Transverse colon (tissue), 4 donors: ENCODE measurements at regions not wholly inside any gene's neighbourhood (a gene's known extent, or its start where the extent isn't known, plus 50 kb on each side); places are given as distances from the start of the nearest gene placed in this dataset.

Experiments
- DNase-seq: peaks from one replicate; pipeline ENCODE4 v3.0.0-alpha.2; 2019
- H3K27ac ChIP-seq, 4 donors: fragments of 200-600 bp; sonication (generic); 2 replicates each; pipeline ENCODE4 v1.5.1; 2016 to 2018; ENCODE audit warnings: inconsistent platforms in 4 of 4
- H3K27me3 ChIP-seq: fragments of 200-600 bp; sonication (generic); 2 replicates; pipeline ENCODE4 v1.5.1; 2017; ENCODE audit warnings: inconsistent platforms
- H3K36me3 ChIP-seq, 4 donors: fragments of 200-600 bp; sonication (generic); 2 replicates each; pipeline ENCODE4 v1.5.1; 2017 to 2019; ENCODE audit warnings: inconsistent platforms in 4 of 4
- H3K4me1 ChIP-seq, 4 donors: fragments of 200-600 bp; sonication (generic); 2 replicates each; pipeline ENCODE4 v1.5.1; 2017 to 2020; ENCODE audit warnings: inconsistent platforms in 4 of 4
- H3K4me3 ChIP-seq, 4 donors: fragments of 200-600 bp; sonication (generic); 1 replicate in 1 of 4; 2 replicates in 3 of 4; pipeline versions ENCODE4 v1.5.1 to v1.6.1; 2017 to 2019; ENCODE audit warnings: inconsistent platforms in 4 of 4
- H3K9me3 ChIP-seq, 2 donors: fragments of 200-600 bp; sonication (generic); 2 replicates each; pipeline ENCODE4 v1.5.1; 2017 to 2019; ENCODE audit warnings: inconsistent platforms in 2 of 2
- EP300 ChIP-seq: sonication (generic); formaldehyde crosslinking; IDR thresholded peaks from one replicate; pipeline ENCODE4 v1.6.1; 2017; ENCODE audit warnings: antibody characterized with exemption, low read depth
- POLR2A ChIP-seq: fragments of 450-650 bp; IDR thresholded peaks from one replicate; pipeline ENCODE4 v1.6.1; 2016; ENCODE audit warnings: antibody characterized with exemption, mild to moderate bottlenecking, moderate library complexity
- POLR2AphosphoS5 ChIP-seq, 3 donors: sonication (generic); formaldehyde crosslinking; IDR thresholded peaks; one replicate each; pipeline ENCODE4 v1.6.1; 2016; ENCODE audit warnings: antibody characterized with exemption in 3 of 3
- WGBS, 2 donors: methylation state at CpG; one replicate each; pipeline ENCODE4 v1.1.5; 2018; ENCODE audit warnings: low coverage in 1 of 2; 5-methylcytosine and 5-hydroxymethylcytosine counted together
- in situ Hi-C, 4 donors: fragments of 200-750 bp; cut with MboI; loops; one replicate each; pipeline versions ENCODE4 v1.15.0 to v1.15.1; 2017; ENCODE audit warnings: low sequenced_read_pairs in 3 of 4, low pct_ligation_motif_present in 1 of 4, low pct_unique_long_range_greater_than_20kb in 1 of 4
- intact Hi-C: fragments of 100-400 bp; cut with DNase I; formaldehyde crosslinking; loops from one replicate; pipeline ENCODE4 v1.15.1; 2023; ENCODE audit warnings: low total_unique reads
- TF ChIP-seq, protein P1 (sequence below), 5 experiments: fragments of 200-600 bp in 3 of 5; fragments of 450-650 bp in 2 of 5; sonication (generic) in 3 of 5; IDR thresholded peaks; 1 replicate in 2 of 5; 2 replicates in 3 of 5; pipeline ENCODE4 v1.5.1; 2016 to 2017; ENCODE audit warnings: antibody characterized with exemption in 5 of 5, inconsistent platforms in 3 of 5, mild to moderate bottlenecking in 2 of 5, moderate library complexity in 1 of 5

DNA sequence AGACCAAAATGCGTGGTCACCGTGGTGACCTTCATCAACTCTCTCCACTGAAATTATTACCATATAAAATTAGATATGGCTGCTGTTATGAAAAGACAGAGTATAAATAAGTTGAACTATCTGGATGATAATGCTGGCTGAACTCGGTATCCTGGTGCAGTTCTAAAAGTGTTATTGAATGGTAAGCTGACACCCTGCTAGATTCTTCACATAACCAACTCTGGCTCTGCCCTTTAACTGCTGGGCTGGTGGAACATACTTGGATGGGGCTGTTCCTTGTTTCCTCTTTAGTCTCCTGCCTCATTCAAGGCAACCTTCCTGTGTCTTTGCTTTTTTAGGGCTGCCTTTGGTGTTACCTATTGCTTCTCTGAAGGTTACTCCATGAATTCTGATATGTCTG is 106.9 kb downstream of the FGF9 start:
- 78 to 81% methylated on average over 3 of the region's 3 CpGs for WGBS, 2 donors
- Histone ChIP-seq H3K27me3 (no peaks in the 10 kb centered on the region), H3K27ac (no peak overlapping the region), H3K4me1 (no peaks in the 10 kb centered on the region), H3K4me3 (no peak overlapping the region), H3K9me3 (peaks cover 0 to 2% of the 10 kb centered on the region in 2 donors), H3K36me3 (no peaks in the 10 kb centered on the region)
- in situ Hi-C loops (no loop called here), intact Hi-C loops (no loop called here)
- TF ChIP-seq POLR2AphosphoS5 (IDR thresholded peaks at IDR 0.05), result no peak
- TF ChIP-seq POLR2A, result no peak
- TF ChIP-seq, protein P1, sequence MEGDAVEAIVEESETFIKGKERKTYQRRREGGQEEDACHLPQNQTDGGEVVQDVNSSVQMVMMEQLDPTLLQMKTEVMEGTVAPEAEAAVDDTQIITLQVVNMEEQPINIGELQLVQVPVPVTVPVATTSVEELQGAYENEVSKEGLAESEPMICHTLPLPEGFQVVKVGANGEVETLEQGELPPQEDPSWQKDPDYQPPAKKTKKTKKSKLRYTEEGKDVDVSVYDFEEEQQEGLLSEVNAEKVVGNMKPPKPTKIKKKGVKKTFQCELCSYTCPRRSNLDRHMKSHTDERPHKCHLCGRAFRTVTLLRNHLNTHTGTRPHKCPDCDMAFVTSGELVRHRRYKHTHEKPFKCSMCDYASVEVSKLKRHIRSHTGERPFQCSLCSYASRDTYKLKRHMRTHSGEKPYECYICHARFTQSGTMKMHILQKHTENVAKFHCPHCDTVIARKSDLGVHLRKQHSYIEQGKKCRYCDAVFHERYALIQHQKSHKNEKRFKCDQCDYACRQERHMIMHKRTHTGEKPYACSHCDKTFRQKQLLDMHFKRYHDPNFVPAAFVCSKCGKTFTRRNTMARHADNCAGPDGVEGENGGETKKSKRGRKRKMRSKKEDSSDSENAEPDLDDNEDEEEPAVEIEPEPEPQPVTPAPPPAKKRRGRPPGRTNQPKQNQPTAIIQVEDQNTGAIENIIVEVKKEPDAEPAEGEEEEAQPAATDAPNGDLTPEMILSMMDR (IDR thresholded peaks at IDR 0.05), result no peak
- TF ChIP-seq EP300, result no peak
- no peak for DNase-seq

DNA sequence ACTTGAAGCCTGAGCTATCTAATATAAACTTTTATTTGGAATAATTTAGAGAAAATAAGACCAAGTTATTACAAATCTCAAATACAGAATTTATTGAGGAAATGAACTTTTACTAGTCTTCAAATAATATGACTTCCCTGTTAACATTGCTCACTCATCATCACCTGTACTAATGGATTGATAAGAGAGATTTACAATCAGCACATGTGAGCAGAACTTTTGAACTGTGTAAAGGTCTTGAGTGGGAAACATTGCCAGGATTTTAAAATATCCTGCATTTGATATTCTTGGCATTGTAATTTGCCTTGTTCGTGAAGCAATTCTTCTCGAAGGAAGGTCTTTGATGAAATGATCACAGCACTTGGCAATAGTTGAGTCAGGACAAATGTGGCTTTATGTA is 111.9 kb downstream of the FGF9 start:
- TF ChIP-seq POLR2AphosphoS5 (IDR thresholded peaks at IDR 0.05) (no peak), EP300 (no peak), POLR2A (no peak)
- TF ChIP-seq, protein P1 (IDR thresholded peaks at IDR 0.05), result no peak
- H3K27ac ChIP-seq, result no peak overlapping the region
- DNase-seq, result no peak
- peaks cover 0 to 2% of the 10 kb centered on the region in 2 donors for H3K9me3 ChIP-seq
- no peak overlapping the region for H3K4me3 ChIP-seq
- no peaks in the 10 kb centered on the region for H3K36me3 ChIP-seq
- WGBS, 2 donors, result 79 to 87% methylated on average over 2 of the region's 2 CpGs
- intact Hi-C loops (no loop called here), in situ Hi-C loops (no loop called here)
- no peaks in the 10 kb centered on the region for H3K4me1 ChIP-seq
- no peaks in the 10 kb centered on the region for H3K27me3 ChIP-seq

DNA sequence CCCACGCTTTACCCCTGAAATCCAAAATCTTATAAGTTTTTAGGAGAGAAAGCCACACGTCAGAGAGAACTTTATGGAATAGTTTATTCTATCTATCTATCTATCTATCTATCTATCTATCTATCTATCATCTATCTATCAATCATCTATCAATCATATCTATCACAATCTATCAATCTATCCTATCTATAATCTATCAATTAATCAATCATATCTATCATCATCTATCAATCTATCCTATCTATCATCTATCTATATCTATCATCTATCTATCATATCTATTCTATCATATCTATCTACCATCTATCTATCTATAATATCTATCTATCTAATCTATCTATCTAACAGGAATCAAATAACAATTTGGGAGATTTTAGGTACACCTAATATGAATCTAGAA is 115.1 kb downstream of the FGF9 start:
- Histone ChIP-seq H3K27ac (no peak overlapping the region), H3K36me3 (no peaks in the 10 kb centered on the region), H3K4me1 (no peaks in the 10 kb centered on the region), H3K4me3 (no peak overlapping the region), H3K27me3 (no peaks in the 10 kb centered on the region), H3K9me3 (no peaks in the 10 kb centered on the region)
- in situ Hi-C loops (no loop called here), intact Hi-C loops (no loop called here)
- no peak for DNase-seq
- TF ChIP-seq POLR2A (no peak), EP300 (no peak), POLR2AphosphoS5 (IDR thresholded peaks at IDR 0.05) (no peak)
- TF ChIP-seq, protein P1 (IDR thresholded peaks at IDR 0.05), result no peak
- WGBS, 2 donors, result 82 to 95% methylated on average over 2 of the region's 2 CpGs

DNA sequence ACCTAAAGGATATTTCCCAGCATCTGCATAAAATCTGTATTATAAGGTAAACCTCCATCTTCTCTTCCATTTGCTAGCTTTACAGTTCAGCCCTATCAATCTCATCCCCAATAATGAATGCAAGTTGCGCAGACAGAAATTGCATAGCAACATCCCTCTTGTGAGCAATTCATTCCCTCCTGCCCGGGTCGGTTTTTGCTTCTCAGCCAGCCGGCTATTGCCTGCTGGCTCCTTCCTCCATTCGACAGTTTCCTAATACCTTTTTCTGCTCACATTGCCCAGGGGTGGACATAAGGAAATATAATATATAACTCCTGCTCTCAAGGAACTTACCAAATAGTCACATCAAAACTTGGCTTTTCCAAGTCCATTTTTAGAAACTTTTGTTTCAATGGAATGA is 125.2 kb downstream of the FGF9 start:
- no peaks in the 10 kb centered on the region for H3K36me3 ChIP-seq
- 50 to 82% methylated on average over 5 of the region's 5 CpGs for WGBS, 2 donors
- H3K9me3 ChIP-seq, result no peaks in the 10 kb centered on the region
- in situ Hi-C loops (no loop called here), intact Hi-C loops (no loop called here)
- H3K4me3 ChIP-seq, result no peak overlapping the region
- no peaks in the 10 kb centered on the region for H3K27me3 ChIP-seq
- H3K27ac ChIP-seq, result no peak overlapping the region
- H3K4me1 ChIP-seq, result no peaks in the 10 kb centered on the region
- TF ChIP-seq POLR2AphosphoS5 (IDR thresholded peaks at IDR 0.05) (no peak), POLR2A (no peak), EP300 (no peak)
- TF ChIP-seq, protein P1 (IDR thresholded peaks at IDR 0.05), result no peak
- DNase-seq, result no peak
